KMS-11 (cell line): ENCODE measurements at regions not wholly inside any gene's neighbourhood (a gene's known extent, or its start where the extent isn't known, plus 50 kb on each side); places are given as distances from the start of the nearest gene placed in this dataset.

Experiments
- H2AFZ ChIP-seq: fragments of 200-600 bp; sonication (generic); 2 replicates; pipeline ENCODE4 v1.6.1; 2016; ENCODE audit warnings: antibody characterized with exemption, mixed run types, low read depth
- H3K27ac ChIP-seq: fragments of 200-600 bp; sonication (generic); 2 replicates; pipeline ENCODE4 v1.6.1; 2016; ENCODE audit warnings: mild to moderate bottlenecking, mixed run types
- H3K27me3 ChIP-seq: fragments of 200-600 bp; sonication (generic); 2 replicates; pipeline ENCODE4 v1.6.1; 2017; ENCODE audit warnings: mild to moderate bottlenecking, low read depth, mixed run types, moderate library complexity; ENCODE audit not compliant: insufficient read depth
- H3K36me3 ChIP-seq: fragments of 200-600 bp; sonication (generic); 2 replicates; pipeline ENCODE4 v1.6.1; 2017; ENCODE audit warnings: mild to moderate bottlenecking, mixed run types; ENCODE audit not compliant: insufficient read depth
- H3K4me1 ChIP-seq: fragments of 200-600 bp; sonication (generic); 2 replicates; pipeline ENCODE4 v1.6.1; 2016; ENCODE audit warnings: mild to moderate bottlenecking, low read depth, mixed run types; ENCODE audit not compliant: poor library complexity, severe bottlenecking
- H3K4me2 ChIP-seq: fragments of 200-600 bp; sonication (generic); 2 replicates; pipeline ENCODE4 v1.7.0; 2016; ENCODE audit warnings: mild to moderate bottlenecking, mixed run types
- H3K4me3 ChIP-seq: fragments of 200-600 bp; sonication (generic); IDR thresholded peaks from 2 replicates; pipeline ENCODE4 v1.6.1; 2017; ENCODE audit warnings: low read depth, low read length, mixed read lengths; ENCODE audit not compliant: insufficient read depth
- H3K79me2 ChIP-seq: fragments of 200-600 bp; sonication (generic); 2 replicates; pipeline ENCODE4 v1.6.1; 2016; ENCODE audit warnings: low read depth, mixed run types; ENCODE audit not compliant: insufficient read depth
- H3K9ac ChIP-seq: fragments of 200-600 bp; sonication (generic); 2 replicates; pipeline ENCODE4 v1.6.1; 2016; ENCODE audit warnings: mild to moderate bottlenecking, mixed run types
- H4K20me1 ChIP-seq: fragments of 200-600 bp; sonication (generic); 2 replicates; pipeline ENCODE4 v1.6.1; 2016; ENCODE audit warnings: mild to moderate bottlenecking, mixed run types; ENCODE audit not compliant: insufficient read depth
- CTCF ChIP-seq: fragments of 200-600 bp; sonication (generic); conservative IDR thresholded peaks from 2 replicates; pipeline ENCODE4 v1.6.1; 2017; ENCODE audit warnings: low read depth, mild to moderate bottlenecking, antibody characterized with exemption, low read length, moderate library complexity, mixed read lengths

DNA sequence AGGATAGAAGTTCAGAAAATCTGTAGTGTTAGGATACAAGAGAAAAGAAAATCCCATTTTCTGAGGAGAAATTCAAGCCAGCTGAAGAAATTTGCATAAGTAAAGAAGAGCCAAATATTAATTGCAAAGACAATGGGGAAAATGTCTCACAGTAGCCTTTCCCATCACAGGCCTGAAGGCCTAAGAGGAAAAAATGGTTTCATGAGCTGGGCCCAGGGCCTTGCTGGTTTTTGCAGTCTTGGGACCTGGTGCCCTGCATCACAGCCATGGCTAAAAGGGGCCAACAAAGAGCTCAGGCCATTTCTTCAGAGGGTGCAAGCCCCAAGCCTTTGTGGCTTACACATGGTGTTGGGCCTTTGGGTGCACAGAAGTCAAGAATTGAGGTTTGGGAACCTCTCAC, 413.6 kb upstream of the CYRIA start:
- no peaks in the 10 kb centered on the region for H3K36me3 ChIP-seq
- H3K4me3 ChIP-seq: no peak overlapping the region
- H3K4me2 ChIP-seq: no peak overlapping the region
- TF ChIP-seq CTCF: no peak
- H2AFZ ChIP-seq: no peak overlapping the region
- no peak overlapping the region for H3K27ac ChIP-seq
- no peaks in the 10 kb centered on the region for H4K20me1 ChIP-seq
- no peak overlapping the region for H3K9ac ChIP-seq
- H3K4me1 ChIP-seq: no peaks in the 10 kb centered on the region
- H3K79me2 ChIP-seq: no peaks in the 10 kb centered on the region
- H3K27me3 ChIP-seq: no peaks in the 10 kb centered on the region

DNA sequence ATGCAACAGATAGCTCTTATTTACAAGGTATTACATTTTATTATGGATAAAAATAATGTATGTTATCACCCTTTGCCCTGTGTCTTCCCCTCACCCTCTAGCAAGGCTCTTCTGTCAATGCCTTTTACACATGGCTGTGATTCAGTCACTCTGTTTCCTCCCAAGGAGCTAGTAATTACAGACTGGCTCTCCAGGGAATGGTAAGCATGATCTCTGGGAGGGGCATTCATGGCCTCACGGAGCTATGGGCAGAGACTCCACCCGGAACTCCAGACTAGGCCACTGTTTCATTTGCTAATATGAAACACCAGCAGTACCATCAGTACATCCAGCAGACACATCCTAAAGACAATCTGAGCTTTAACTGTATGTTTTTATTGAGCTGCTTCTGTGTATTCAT, 410.9 kb upstream of the CYRIA start:
- Histone ChIP-seq H4K20me1 (no peaks in the 10 kb centered on the region), H3K27me3 (no peaks in the 10 kb centered on the region), H3K4me2 (no peak overlapping the region), H3K27ac (no peak overlapping the region), H3K36me3 (no peaks in the 10 kb centered on the region), H3K79me2 (no peaks in the 10 kb centered on the region), H3K9ac (no peak overlapping the region), H2AFZ (no peak overlapping the region), H3K4me1 (no peaks in the 10 kb centered on the region), H3K4me3 (no peak overlapping the region)
- no peak for TF ChIP-seq CTCF

DNA sequence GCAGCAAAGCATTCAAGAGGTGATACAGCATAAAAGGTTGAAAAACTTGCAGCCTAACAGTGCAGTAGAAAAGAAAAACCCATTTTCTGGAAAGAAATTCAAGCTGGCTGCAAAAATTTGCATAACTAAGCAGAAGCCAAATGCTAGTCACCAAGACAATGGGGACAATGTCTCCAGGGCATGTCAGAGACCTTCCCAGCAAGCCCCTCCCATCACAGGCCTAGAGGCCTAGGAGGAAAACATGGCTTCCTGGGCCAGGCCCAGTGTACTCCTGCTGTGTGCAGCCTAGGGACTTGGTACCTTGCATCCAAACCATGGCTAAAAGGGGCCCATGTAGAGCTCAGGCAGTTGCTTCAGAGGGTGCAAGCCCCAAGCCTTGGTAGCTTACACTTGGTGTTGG, 405.1 kb upstream of the CYRIA start:
- H4K20me1 ChIP-seq: no peaks in the 10 kb centered on the region
- no peak for TF ChIP-seq CTCF
- H3K27me3 ChIP-seq: no peaks in the 10 kb centered on the region
- H3K36me3 ChIP-seq: no peaks in the 10 kb centered on the region
- H3K4me1 ChIP-seq: no peaks in the 10 kb centered on the region
- H3K79me2 ChIP-seq: no peaks in the 10 kb centered on the region
- H2AFZ ChIP-seq: no peak overlapping the region
- H3K4me3 ChIP-seq: no peak overlapping the region
- H3K27ac ChIP-seq: no peak overlapping the region
- no peak overlapping the region for H3K9ac ChIP-seq
- H3K4me2 ChIP-seq: no peak overlapping the region

- TF ChIP-seq CTCF: no peak
- no peaks in the 10 kb centered on the region for H3K27me3 ChIP-seq
- H3K4me1 ChIP-seq: no peaks in the 10 kb centered on the region
- H3K36me3 ChIP-seq: no peaks in the 10 kb centered on the region
- no peaks in the 10 kb centered on the region for H4K20me1 ChIP-seq
- H3K27ac ChIP-seq: no peak overlapping the region
- no peak overlapping the region for H3K4me2 ChIP-seq
- H2AFZ ChIP-seq: no peak overlapping the region
- H3K9ac ChIP-seq: no peak overlapping the region
- no peak overlapping the region for H3K4me3 ChIP-seq
- no peaks in the 10 kb centered on the region for H3K79me2 ChIP-seq
These were observed 403.9 kb upstream of the CYRIA start for GRCh38 chr2:17069564-17069963.

DNA sequence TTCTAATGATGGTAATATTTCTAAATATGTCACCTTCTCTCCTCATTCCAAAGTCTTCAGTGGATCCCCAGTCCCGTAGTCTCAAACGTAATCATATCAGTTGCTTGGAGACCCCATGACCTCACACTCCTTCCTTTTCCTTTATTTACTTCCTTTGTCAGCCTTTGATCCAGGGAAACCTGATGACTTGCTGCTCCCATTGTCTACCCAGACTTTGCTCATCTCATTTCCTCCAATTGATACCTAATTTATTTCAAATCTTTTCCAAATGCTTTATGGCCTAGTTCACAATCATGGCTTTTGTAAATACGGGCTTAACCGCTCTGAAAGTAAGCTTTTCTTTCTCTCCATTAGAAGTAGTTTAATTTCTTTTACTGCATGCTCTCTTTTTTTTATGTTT, 402.4 kb upstream of the CYRIA start:
- TF ChIP-seq CTCF: no peak
- Histone ChIP-seq H3K36me3 (no peaks in the 10 kb centered on the region), H2AFZ (no peak overlapping the region), H4K20me1 (no peaks in the 10 kb centered on the region), H3K9ac (no peak overlapping the region), H3K4me2 (no peak overlapping the region), H3K27ac (no peak overlapping the region), H3K4me3 (no peak overlapping the region), H3K27me3 (no peaks in the 10 kb centered on the region), H3K4me1 (no peaks in the 10 kb centered on the region), H3K79me2 (no peaks in the 10 kb centered on the region)
